A673 (cell line): ENCODE measurements at regions not wholly inside any gene's neighbourhood (a gene's known extent, or its start where the extent isn't known, plus 50 kb on each side); places are given as distances from the start of the nearest gene placed in this dataset.

Experiments
- BruUV-seq: library from RNA; stranded (reverse); fragments of 400-500 nt; replicated peaks from 2 replicates; lab custom pipeline; 2021; lab: Mats Ljungman, UMichigan
- CTCF ChIA-PET: fragments of 300-600 bp; sonication (Branson Sonifier 250); formaldehyde crosslinking; loops from one replicate; lab custom pipeline; 2022; ENCODE audit warnings: antibody characterized with exemption; lab: Charles Lee
- POLR2A ChIA-PET: fragments of 300-600 bp; sonication (Branson Sonifier 250); formaldehyde crosslinking; loops from one replicate; lab custom pipeline; 2022; ENCODE audit warnings: antibody characterized with exemption; ENCODE audit not compliant: low non-redundant PET; lab: Charles Lee
- DNase-seq: peaks from one replicate; pipeline ENCODE4 v3.0.0-alpha.2; 2015; ENCODE audit warnings: low spot score
- H3K27ac ChIP-seq: fragments of 200-600 bp; sonication (generic); 2 replicates; pipeline ENCODE4 v1.5.1; 2016; ENCODE audit warnings: mixed run types, low read depth, mild to moderate bottlenecking, mixed read lengths, antibody characterized with exemption, low read length; ENCODE audit not compliant: poor library complexity, severe bottlenecking
- H3K27me3 ChIP-seq: fragments of 200-600 bp; sonication (generic); replicated peaks from 2 replicates; pipeline ENCODE4 v1.6.1; 2017; ENCODE audit warnings: mixed run types, low read depth, mild to moderate bottlenecking, mixed read lengths, antibody characterized with exemption, low read length; ENCODE audit not compliant: insufficient read depth, poor library complexity
- H3K36me3 ChIP-seq: fragments of 200-600 bp; sonication (generic); 2 replicates; pipeline ENCODE4 v1.6.1; 2016; ENCODE audit warnings: mixed run types, mild to moderate bottlenecking, mixed read lengths, antibody characterized with exemption, low read length; ENCODE audit not compliant: insufficient read depth, poor library complexity, severe bottlenecking
- H3K4me1 ChIP-seq: fragments of 200-600 bp; sonication (generic); 2 replicates; pipeline ENCODE4 v1.6.1; 2017; ENCODE audit warnings: mixed run types, mild to moderate bottlenecking, mixed read lengths, antibody characterized with exemption, low read length; ENCODE audit not compliant: insufficient read depth, poor library complexity, severe bottlenecking
- H3K4me3 ChIP-seq: fragments of 200-600 bp; sonication (generic); 2 replicates; pipeline ENCODE4 v1.5.1; 2016; ENCODE audit warnings: low read depth, mixed run types, mild to moderate bottlenecking, mixed read lengths, low read length; ENCODE audit not compliant: poor library complexity, severe bottlenecking
- H3K9me3 ChIP-seq: fragments of 200-600 bp; sonication (generic); 2 replicates; pipeline ENCODE4 v1.6.1; 2016; ENCODE audit warnings: mixed run types, low read depth, mild to moderate bottlenecking, mixed read lengths, antibody characterized with exemption, low read length; ENCODE audit not compliant: poor library complexity, severe bottlenecking
- CTCF ChIP-seq: fragments of 300-800, 200-600 bp; sonication (generic); conservative IDR thresholded peaks from 2 replicates; pipeline ENCODE4 v1.5.1; 2017; ENCODE audit warnings: low read depth, mild to moderate bottlenecking, antibody characterized with exemption, low read length, moderate library complexity, mixed read lengths
- EZH2 ChIP-seq: fragments of 200-600 bp; sonication (generic); IDR thresholded peaks from 2 replicates; pipeline ENCODE4 v1.6.1; 2017; ENCODE audit warnings: borderline replicate concordance, low read depth, mild to moderate bottlenecking, mixed read lengths, antibody characterized with exemption, low read length; ENCODE audit not compliant: poor library complexity, severe bottlenecking
- intact Hi-C: fragments of 100-400 bp; cut with micrococcal nuclease; formaldehyde crosslinking; loops from one replicate; pipeline ENCODE4 v1.10.0; 2022; ENCODE audit not compliant: unreplicated experiment

- intact Hi-C loops: no loop called here
- Histone ChIP-seq H3K27me3 (no peaks in the 10 kb centered on the region), H3K27ac (no peak overlapping the region), H3K36me3 (no peaks in the 10 kb centered on the region), H3K9me3 (no peaks in the 10 kb centered on the region), H3K4me3 (no peak overlapping the region), H3K4me1 (no peaks in the 10 kb centered on the region)
- TF ChIP-seq EZH2 (no peak), CTCF (no peak)
- no TSS peak for BruUV-seq
- DNase-seq: no peak
- ChIA-PET POLR2A (no interaction called here), CTCF (no interaction called here)
Measured at GRCh38 chr1:194118086-194118485, 931.7 kb upstream of the B3GALT2 start.

- no peaks in the 10 kb centered on the region for H3K36me3 ChIP-seq
- TF ChIP-seq EZH2 (no peak), CTCF (no peak)
- no peak for DNase-seq
- no peaks in the 10 kb centered on the region for H3K4me1 ChIP-seq
- ChIA-PET CTCF (no interaction called here), POLR2A (no interaction called here)
- H3K27me3 ChIP-seq: no peaks in the 10 kb centered on the region
- no peak overlapping the region for H3K4me3 ChIP-seq
- no peaks in the 10 kb centered on the region for H3K9me3 ChIP-seq
- H3K27ac ChIP-seq: no peak overlapping the region
- intact Hi-C loops: no loop called here
- no TSS peak for BruUV-seq
Measured at GRCh38 chr1:194117582-194117981, 931.2 kb upstream of the B3GALT2 start.

GRCh38 chr1:194114288-194114687, 927.9 kb upstream of the B3GALT2 start:
- Histone ChIP-seq H3K4me1 (no peaks in the 10 kb centered on the region), H3K36me3 (no peaks in the 10 kb centered on the region), H3K4me3 (no peak overlapping the region), H3K27me3 (no peaks in the 10 kb centered on the region), H3K27ac (no peak overlapping the region), H3K9me3 (no peaks in the 10 kb centered on the region)
- intact Hi-C loops: no loop called here
- CTCF ChIA-PET: interaction anchor here (0.5 kb wide), 1 partner anchor 533 kb away, joined by 9 read pairs; no protein-coding TSS in a partner anchor
- TF ChIP-seq CTCF (no peak), EZH2 (no peak)
- POLR2A ChIA-PET: no interaction called here
- no peak for DNase-seq
- no TSS peak for BruUV-seq
